ENCODE measurements at regions not wholly inside any gene's neighbourhood (a gene's known extent, or its start where the extent isn't known, plus 50 kb on each side); places are given as distances from the start of the nearest gene placed in this dataset.
"Not testable (repeated sequence)": the region's sequence is repeated elsewhere in the genome, so short reads cannot be mapped to it uniquely, and the experiment has no call there.

DNA sequence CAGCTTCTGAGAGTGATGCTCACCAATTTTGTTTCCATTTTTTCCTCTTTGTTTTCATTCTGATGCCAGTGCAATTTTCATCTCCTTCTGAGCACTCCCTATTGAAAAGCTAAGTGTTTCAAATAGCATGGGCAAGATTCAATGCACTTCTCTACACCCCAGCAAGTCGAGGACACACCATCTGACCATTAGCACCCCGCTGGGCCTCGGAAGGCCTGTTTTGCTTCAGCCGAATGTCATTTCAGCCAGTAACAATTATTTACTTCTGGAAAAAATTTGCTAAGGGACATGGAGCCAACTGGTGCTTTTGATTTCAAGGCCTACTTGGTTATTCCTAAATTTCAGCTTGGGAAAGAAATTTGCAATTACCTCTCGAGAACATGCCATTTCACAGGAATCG is 392.4 kb downstream of the RNF144A start:
- DNase-seq: no peak

DNA sequence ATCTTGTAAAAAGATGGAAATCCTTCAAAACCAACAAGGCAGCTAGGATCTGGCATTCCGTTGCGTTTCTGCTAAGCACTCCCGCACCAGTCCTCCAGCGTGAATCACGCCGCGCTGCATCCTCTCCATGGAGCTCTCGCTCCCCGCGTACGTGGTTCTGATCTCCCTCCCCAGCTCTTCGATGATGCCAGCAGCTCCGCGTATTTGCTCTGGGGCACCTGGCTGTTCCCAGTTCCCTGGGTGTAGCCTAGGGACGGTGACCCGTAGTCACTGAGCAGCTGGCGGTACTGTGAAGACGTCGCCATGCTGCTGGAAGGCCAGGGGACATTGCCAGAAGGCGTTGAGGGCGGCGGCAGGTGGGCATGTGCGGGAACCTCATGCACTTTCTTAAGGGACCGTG is 407.5 kb downstream of the RNF144A start:
- DNase-seq: no peak

DNA sequence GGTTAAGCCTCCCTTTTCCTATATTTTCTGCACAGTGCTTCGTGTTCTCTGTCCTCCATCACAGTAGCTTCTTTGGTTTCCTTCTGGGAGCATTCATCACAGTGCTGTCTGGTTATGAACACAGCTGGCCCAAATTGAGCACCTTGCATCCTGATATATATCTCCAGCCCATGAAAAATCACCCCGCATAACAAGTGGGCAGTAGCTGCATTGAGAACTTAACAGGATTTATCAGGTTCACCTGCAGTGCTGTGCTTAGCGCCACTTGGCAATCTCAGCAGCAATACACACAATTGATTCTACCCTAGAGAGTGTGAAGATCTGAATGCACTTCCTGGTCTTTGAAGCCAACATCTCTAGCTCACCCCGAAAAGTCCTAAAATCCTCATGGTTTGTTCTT is 408.0 kb downstream of the RNF144A start:
- no peak for DNase-seq

DNA sequence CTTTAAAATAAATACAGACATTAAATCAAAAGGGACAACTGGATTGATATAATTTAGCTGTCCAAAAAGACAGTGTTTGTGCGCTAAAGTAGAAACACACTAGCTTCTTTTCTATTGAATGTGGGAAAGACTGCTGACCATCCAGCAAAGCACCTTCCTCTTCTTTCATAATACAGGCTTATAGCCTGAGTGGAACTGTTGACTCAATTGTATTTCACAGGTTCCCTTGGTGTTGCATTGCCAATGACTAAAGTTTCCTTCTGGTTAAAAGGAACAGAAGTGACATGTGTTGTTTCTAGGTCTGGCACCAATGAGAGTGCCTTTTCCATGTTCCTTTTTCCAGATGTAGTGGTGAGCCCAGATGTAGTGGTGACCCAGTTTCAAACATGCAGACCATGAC is 412.3 kb downstream of the RNF144A start:
- DNase-seq: no peak

DNA sequence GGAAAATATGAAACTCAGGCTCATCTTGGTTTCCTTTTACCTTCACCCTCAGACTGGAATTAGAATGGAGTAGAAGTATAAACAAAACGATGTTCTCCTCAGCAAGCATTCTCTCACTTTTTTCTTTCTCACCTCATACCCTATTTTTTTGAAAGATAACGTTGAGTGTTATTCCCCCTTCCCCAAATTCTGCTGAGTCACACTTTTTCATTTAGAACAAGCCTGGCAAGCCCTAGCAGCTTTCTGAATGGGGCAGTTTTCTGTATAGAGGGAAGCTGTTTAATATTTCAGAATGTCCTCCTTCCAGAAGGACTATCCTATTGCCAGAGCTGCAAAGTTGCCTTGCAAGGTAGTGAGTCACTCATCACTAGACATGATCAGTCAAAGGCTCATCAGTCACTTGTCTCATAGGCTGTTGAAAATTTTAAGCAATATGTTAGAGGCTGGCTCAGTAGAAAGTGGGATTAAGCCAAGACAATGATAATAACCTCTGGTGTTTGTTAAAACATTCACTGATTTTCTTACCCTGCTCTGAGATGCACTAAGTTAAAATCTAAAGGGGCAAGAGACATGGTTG is 416.1 kb downstream of the RNF144A start:
- DNase-seq: no peak

DNA sequence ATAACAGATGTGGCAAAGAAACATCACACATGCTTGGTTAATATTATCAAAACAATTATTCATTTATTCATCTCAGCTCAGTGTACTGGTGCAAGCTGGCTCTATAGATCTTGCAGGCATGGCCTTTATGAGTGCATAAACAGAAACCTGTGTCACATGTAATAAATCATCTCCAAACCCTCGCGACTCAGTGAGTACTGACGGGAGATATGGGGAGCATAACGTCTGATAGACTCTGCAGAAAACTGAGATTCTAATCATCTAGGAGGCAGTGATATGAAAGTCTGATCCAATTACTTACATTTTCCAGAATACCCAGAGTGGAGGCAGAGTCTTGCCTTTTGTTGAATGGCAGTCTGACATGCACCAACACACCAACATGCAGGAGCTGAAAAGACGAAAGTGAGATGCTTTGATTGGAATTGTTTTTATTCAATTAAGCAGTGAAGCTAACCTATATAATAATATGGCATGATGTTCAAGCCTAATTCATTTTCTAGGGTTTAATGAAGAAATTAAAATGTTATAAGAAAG is 416.8 kb downstream of the RNF144A start:
- DNase-seq: no peak

DNA sequence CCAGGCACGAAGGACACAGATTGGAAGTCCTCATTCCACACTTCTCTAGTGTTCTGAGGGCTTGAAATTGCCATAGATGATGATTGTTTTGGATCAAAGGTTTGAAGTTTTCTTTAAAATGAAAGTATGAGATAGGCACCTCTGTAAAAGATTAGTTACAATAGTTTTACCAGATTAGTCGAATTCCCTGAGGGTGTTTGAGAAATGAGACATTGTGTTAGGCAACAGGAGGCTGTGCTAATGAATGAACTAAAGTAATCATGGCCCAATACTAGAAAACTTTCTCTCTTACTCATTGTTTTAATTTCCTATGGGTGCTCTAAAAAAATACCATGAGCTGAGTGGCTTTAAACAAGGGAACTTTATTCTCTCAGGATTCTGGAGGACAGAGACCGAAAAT is 421.7 kb downstream of the RNF144A start:
- DNase-seq: no peak

DNA sequence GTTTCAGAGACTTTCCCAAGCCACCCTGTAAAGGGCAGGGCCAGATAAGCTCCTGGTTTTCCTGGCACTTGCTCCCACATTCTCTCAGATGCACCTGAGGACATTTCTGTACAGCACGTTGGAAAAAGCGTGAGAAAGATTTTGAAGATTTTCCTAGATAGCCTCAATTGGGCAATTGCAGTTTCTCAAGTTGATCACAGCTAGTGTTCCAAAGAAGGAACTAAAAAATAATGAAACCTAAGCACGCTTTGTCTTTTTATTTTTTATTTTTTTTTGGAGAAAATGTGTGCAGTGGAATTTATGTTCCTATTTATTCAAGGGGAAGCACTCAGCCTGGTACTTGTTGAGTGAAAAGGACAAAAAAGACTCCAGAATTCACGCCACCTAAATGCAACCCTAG is 429.1 kb downstream of the RNF144A start:
- no peak for DNase-seq

DNA sequence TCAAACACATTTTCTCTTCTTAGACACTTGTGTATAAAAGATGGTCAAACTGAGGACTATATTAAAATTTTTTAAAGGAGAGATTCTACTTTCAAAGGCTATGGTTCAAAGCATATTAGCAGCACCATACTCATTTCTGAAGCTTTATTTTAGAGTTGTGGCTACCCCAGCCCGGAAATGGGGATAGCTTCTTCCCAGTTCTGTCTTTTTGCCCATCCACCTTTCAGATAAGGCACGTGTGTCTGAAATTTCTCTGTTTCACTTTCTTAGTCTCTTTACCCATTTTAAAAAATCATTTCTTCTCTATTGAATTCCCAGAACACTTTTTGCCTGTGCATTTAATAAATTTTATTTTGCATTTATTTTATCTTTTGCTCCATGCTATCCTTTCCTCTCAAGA is 431.5 kb downstream of the RNF144A start:
- DNase-seq: no peak

DNA sequence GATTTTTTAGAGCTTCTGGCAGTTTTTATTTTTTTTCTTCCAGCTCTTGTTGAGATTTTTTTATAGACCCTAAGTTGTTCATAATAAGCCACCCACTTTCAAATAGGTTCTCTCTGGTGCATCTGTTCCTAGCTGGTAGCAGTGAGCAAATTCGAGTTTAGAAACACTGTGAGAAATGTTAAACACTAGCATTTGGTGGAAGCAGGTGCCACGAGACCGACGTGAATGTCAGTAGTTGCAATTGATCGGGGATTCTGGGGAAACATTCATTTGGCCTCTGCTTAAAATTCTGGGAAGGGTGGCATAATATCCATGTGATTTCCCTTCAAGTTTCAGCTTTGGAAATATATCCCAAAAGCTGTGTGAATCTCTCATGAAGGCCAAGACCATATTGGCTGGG is 435.0 kb downstream of the RNF144A start:
- DNase-seq: no peak

DNA sequence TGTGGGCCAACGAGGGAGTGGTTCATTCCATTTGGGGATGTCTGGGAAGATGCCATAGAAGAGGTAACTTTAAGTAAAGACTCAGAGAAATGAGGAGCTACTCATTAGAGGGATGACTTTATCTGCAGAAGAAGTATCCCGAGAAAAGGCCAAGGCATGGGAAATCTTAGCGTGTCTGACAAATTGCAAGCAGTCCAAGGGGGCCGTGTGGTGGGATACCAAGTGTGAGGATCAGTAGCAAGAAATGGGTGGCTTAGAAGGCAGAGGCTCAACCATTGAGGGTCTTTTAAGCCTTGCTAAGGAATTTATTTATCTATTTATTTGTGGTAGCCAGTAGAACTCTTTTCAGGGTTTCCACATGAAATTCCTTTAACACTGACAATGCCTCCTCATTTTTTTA is 436.4 kb downstream of the RNF144A start:
- DNase-seq: no peak

DNA sequence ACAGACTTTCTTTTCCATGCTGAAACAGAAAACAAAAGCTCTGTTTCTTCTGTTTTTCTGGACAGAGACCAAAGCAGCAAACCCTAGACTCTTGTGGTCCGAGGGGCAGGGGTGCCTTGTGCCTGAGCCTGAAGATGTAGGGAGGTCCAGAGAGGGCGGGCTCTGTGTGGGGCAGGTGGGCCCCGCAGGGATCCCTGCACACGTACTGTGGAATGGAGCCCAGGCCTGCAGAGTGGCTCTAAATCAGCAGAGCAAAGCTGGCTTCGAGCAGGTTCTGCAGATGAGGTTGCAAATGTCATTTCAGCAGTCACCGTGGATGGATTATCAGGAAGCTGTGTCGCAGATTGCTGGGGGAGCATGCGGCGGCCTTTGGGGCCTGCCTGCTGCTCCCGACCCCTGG is 438.6 kb downstream of the RNF144A start:
- no peak for DNase-seq

DNA sequence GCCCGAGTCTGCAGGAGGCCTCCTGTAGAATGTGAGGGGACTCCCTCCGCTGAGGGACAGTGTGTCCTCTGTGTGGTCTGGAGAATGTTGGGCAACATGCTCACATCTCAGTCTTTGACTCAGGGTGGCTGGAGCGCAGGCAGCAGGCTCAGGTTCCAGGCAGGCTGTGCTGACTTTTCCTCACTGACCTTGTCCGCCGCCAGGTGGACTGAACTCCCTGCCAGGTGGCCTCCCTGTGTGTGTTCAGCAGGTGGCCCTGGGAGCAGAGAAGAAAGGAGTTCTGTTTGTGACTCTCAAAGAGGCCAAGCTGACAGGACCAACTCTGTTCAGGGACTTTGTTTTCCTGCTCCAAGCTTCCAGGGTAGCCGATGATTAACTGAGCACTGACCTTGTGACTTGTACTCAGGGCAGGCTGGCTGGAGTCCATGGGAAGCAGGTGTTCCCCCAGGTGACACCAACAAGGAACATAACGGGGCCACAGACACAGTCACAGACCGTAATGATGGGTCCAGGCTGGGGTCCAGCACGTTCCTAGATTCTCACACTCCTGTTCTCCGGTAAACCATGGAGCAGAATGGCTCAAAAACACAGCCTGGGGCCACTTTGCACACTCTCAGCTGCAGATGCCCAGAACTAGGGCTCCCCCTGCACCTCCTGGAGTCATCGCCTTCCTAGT is 439.8 kb downstream of the RNF144A start:
- no peak for DNase-seq

DNA sequence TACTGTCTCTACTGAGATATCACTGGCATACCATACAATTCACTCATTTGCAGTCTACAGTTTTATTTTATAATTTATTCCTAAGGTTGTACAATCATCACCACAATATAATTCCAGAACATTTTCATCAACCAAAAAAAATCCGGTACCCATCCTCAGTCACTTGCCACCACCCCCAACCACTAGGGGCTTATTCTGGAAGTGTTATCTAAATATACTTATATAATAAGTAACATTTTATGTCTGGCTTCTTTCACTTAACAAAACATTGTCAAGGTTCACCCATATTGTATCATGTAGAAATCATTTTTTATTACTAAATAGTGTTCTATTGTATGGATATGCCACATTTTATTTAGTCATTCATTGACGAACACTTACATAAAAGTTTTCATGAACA is 440.8 kb downstream of the RNF144A start:
- no peak for DNase-seq

DNA sequence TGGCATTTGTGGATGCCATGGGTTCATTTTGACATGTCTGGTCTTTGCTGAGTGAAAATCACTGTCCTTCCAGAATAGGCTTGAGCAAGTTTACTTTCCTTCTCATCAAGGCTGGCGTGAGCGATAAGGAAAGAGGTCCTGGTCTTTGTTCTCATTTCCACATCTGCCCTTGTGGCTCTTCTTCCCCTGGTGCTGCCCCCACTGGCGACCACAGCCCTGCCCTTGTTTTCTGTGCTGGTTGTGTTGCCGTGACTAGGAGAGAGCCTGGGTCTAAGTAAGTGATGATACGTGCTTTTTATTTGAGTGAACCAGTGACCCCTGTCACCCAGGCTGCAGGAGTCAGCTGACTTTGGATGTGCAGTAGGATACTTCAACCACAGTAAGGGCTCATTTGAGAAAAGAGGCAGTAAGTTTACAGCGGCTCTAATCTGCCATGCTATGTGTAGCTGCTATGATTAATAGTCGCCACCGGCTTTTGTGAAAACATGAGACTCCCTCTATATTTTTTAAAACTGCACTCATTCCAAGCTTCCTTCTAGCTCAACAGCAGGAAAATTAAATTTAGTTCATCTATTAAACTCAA is 441.7 kb downstream of the RNF144A start:
- DNase-seq: no peak

DNA sequence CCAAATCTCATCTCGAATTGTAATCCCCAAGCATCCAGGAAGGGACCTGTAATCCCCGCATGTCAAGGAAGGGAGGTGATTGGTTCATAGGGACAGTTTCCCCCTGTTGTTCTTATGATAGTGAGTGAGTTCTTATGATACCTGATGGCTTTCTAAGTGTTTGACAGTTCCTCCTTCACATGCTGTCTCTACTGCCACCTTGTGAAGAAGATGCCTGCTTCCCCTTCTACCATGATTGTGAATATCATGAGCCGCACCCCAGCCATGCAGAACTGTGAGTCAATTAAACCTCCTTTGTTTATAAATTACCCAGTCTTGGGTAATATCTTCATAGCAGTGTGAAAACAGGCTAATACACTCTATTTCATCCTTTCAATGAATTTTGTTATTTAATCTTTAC is 446.7 kb downstream of the RNF144A start:
- DNase-seq: no peak

DNA sequence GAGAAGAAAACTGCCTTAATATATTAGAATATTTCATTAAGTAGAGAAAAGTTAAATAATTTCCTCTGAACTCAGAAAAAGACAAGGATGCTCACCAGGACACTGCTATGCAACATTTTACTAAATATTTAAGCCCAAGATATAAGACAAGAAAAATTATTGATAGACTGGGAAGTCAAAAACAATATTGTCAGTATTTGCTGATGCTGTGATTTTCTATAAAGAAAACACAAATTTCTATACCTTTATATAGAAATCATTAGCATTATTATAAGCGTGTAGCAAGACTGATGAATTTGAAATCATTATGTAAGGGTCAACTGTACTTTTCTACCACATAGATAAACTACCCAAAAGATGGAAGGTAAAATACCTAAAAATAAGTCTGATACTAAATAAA is 451.0 kb downstream of the RNF144A start:
- DNase-seq: no peak

DNA sequence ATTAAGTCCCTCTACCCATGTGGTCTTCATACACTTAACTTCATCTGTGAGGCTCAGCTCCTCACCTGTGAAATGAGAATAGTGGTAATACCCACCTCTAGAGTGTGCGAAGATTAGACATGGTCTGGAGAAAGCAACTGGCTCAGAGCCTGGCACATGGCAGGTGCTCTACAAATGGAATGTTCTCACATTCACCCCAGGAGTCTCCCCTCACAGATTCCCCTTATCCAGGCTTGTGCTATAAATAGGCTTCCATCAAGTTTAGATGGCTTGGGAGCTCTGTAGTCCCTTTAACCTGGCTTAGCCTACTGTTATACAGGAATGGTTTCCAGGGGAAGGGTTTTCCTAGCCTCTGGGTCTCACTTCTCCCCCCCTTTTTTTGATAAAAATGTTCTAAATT is 455.9 kb downstream of the RNF144A start:
- DNase-seq: no peak

DNA sequence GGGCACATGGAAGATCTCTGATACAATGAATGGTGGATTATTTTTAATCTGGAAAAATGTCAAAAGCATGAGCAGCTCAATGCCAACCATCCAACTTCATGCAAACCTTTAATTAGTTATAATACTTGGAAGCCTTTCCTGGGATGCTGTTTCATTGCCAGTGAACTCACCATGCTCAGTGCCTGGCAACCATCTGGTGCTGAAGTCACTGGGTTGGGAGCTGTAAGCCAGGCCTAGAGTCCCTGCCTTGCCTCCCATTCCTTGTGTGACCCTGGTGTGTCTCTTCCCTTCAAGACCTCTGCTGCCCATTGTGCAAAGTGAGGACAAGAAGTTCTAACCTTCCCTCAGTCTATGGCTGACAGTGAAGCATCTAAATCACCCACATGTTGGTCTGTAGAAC is 458.7 kb downstream of the RNF144A start:
- DNase-seq: no peak

DNA sequence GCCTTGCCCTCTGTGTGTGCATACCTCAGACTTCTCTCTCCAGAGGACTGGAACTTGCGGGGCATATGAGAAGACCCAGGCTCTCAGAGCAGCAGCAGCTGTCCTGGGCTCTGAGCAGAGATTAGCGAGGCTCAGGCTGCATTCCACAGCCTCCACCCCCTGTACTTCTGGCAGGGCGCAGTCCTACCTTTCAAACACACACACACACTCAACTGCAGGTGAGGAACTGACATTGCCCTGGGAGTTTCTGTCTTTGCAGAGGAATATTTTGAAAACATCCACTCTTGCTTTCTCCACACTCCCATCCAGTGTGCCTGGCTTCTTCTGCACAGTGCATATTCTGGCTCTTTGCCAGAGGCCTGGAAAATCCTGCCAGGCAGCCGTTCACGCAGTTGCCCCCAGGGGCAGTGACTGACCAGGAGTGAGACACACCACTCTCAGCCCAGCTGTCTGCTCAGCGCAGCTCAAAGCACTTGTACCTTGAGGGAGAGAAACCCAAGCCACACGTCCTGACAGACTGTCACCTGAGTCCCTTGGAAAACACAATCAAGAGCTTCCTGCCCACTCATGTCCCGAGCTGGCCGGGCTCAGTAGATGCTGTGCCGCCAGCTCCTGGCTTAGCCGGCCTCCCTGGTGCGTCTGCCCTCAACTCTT is 460.8 kb downstream of the RNF144A start:
- no peak for DNase-seq

DNA sequence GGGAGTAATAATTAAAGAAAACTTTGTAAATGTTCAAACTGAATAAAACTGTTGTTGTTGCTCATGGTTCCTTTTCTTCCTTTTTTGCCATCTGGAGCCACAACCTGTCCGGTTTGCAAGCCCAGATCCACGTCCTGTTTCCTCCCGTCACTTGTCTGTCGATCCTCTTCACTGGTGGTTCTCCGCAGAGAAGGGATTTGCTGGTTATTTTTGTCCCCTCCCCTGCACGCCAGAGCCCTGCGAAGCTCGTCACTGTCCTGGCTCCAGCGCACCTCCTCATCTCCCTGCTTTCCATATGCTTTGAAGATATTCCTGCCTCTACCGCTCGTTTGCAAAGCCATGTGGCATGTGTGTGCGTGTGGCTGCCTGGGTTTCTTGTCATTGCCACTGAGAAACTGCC is 461.4 kb downstream of the RNF144A start:
- DNase-seq: no peak

DNA sequence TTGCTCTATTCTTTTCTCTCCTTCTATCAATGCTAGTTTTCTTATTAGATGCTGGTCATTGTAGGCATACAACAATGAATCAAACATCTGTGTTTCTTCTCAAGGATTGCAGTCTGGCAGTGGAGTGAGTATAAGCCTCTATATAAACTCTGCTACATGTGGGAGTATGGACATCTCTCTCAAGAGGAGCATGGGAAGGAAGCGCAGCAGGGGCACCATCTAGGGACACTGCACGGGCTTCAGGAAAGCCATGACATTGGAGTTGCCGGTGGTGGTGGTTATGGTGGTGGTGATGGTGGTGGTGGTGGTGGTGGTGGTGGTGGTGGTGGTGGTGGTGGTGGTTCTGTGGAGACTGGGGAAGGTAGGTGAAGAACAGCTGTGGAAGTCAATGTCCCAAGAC is 462.6 kb downstream of the RNF144A start:
- DNase-seq: no peak

DNA sequence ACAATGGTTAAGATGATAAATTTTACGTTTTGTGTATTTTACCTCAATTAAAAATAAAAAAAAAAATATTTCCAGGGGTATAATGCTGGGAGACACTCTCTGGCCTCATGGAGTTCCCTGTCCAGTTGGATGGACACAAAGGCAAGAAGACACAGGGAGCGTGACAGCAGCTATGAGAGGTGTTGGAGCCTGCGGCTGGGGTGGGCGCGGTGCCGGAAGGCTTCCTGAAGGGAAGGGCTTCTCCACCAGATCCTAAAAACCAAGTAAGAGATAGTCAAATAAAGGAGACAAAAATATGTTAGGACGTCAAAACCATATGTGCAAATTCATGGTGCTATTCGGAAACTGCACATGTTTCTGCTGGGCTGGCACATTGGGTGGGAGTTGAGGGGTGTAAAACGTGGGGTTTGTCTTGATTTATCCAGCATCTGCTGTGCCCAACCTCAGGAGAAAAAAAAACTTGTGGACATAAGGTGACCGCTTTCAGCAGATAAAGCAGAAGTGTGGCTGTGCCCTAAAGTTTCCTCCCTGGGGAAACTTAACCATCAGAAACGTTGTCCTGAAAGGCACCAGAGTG is 467.6 kb downstream of the RNF144A start:
- DNase-seq: no peak

DNA sequence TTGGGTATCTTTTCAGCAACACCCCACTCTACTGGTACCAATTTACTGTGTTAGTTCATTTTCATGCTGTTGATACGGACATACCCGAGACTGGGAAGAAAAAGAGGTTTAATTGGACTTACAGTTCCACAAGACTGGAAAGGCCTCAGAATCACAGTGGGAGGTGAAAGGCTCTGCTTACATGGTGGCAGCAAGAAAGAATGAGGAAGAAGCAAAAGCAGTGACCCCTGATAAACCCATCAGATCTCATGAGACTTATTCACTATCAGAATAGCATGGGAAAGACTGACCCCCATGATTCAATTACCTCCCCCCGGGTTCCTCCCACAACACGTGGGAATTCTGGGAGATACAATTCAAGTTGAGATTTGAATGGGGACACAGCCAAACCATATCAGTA is 473.1 kb downstream of the RNF144A start:
- not testable (repeated sequence) for DNase-seq

Data from GOT3 (cell line).